ENCODE measurements at regions not wholly inside any gene's neighbourhood (a gene's known extent, or its start where the extent isn't known, plus 50 kb on each side); places are given as distances from the start of the nearest gene placed in this dataset.

- TF ChIP-seq MAX (IDR thresholded peaks at IDR 0.05) (peak; percentile 39; the same call in 1 of the 2 replicates), FOXM1 (IDR thresholded peaks at IDR 0.05; ENCODE audit: borderline replicate concordance, low read depth) (no peak), CREB1 (IDR thresholded peaks at IDR 0.05; ENCODE audit: low read depth) (no peak), CEBPB (IDR thresholded peaks at IDR 0.05) (0 out of 2 replicates have a peak, but pooled peaks have one; percentile 30)
These were observed 97.2 kb downstream of the NOG start for GRCh38 chr17:56690441-56691291.
